Adrenal gland (tissue), 9 donors: ENCODE measurements at regions not wholly inside any gene's neighbourhood (a gene's known extent, or its start where the extent isn't known, plus 50 kb on each side); places are given as distances from the start of the nearest gene placed in this dataset.

Experiments
- DNase-seq, 7 donors: peaks; one replicate each; pipeline ENCODE4 v3.0.0-alpha.2; 2019 to 2020
- H3K27ac ChIP-seq, 5 donors: fragments of 200-600 bp; sonication (generic) in 4 of 5; 1 replicate in 3 of 5; 2 replicates in 2 of 5; pipeline versions ENCODE4 v1.5.1 to v1.8.0; 2016 to 2020; ENCODE audit warnings: mild to moderate bottlenecking in 1 of 5
- H3K27me3 ChIP-seq: fragments of 200-600 bp; 2 replicates; pipeline ENCODE4 v1.8.0; 2021
- H3K36me3 ChIP-seq, 2 donors: fragments of 200-600 bp; replicated peaks in 1 of 2; 1 replicate in 1 of 2; 2 replicates in 1 of 2; pipeline versions ENCODE4 v1.5.1 to v1.8.0; 2018 to 2022
- H3K4me1 ChIP-seq, 2 donors: fragments of 200-600 bp; replicated peaks in 1 of 2; 1 replicate in 1 of 2; 2 replicates in 1 of 2; pipeline versions ENCODE4 v1.5.1 to v1.8.0; 2018 to 2021
- H3K4me3 ChIP-seq, 4 donors: fragments of 200-600 bp; sonication (generic) in 3 of 4; one replicate each; pipeline ENCODE4 v1.5.1; 2016 to 2018
- H3K9me3 ChIP-seq, 3 donors: fragments of 200-600 bp; sonication (generic) in 1 of 3; replicated peaks in 1 of 3; 1 replicate in 2 of 3; 2 replicates in 1 of 3; pipeline versions ENCODE4 v1.5.1 to v1.8.0; 2016 to 2021
- CTCF ChIP-seq, 6 experiments: fragments of 450-650 bp in 4 of 6; fragments of 200-600 bp in 2 of 6; sonication (generic) in 1 of 6; IDR thresholded peaks; 1 replicate in 5 of 6; 2 replicates in 1 of 6; pipeline versions ENCODE4 v1.5.1 to v1.8.0; 2016 to 2021; ENCODE audit warnings: antibody characterized with exemption in 6 of 6, mild to moderate bottlenecking in 2 of 6, moderate library complexity in 1 of 6
- POLR2A ChIP-seq, 2 donors: fragments of 450-650 bp; IDR thresholded peaks; one replicate each; pipeline ENCODE4 v1.6.1; 2017; ENCODE audit warnings: antibody characterized with exemption in 2 of 2, mild to moderate bottlenecking in 2 of 2, moderate library complexity in 1 of 2
- whole genome bisulfite sequencing, 4 donors: extraction: QIAGEN DNeasy Blood & Tissue Kit in 2 of 4; methylation state at CpG; one replicate each; pipeline versions ENCODE4 v1.1.5 to v1.1.7; 2013 to 2017; 5-methylcytosine and 5-hydroxymethylcytosine counted together
- intact Hi-C, 2 donors: fragments of 100-400 bp; cut with DNase I; formaldehyde crosslinking; loops; one replicate each; pipeline versions ENCODE4 v1.14.1 to v1.15.0; 2022 to 2023
- donor health status: healthy with polysubstance abuse.
- donor health status: Bipolar disorder and iron deficiency.
- donor health status: DM: yes; HTN: yes; CAD: no.
- donor health status: DM: no; HTN: no; CAD: no.
- donor health status: DM: no; HTN: no; CAD: no.

GRCh38 chr10:81569488-81569887 is 305.5 kb upstream of the NRG3 start:
- WGBS, 4 donors, result 82 to 90% (median 85%) methylated on average over 2 to 5 of the region's 5 CpGs
- intact Hi-C loops, result no loop called here
- Histone ChIP-seq H3K4me1 (no peaks in the 10 kb centered on the region), H3K9me3 (no peaks in the 10 kb centered on the region), H3K4me3 (no peak overlapping the region), H3K36me3 (no peaks in the 10 kb centered on the region), H3K27me3 (no peaks in the 10 kb centered on the region), H3K27ac (no peak overlapping the region)
- no peak for DNase-seq
- no peak for TF ChIP-seq POLR2A (IDR thresholded peaks at IDR 0.05)
- TF ChIP-seq CTCF (IDR thresholded peaks at IDR 0.05), result no peak

- Histone ChIP-seq H3K9me3 (no peaks in the 10 kb centered on the region), H3K27ac (no peak overlapping the region), H3K27me3 (no peaks in the 10 kb centered on the region), H3K4me1 (no peaks in the 10 kb centered on the region), H3K4me3 (no peak overlapping the region), H3K36me3 (no peaks in the 10 kb centered on the region)
- 92 to 94% methylated on average over 3 of the region's 3 CpGs; no CpG with 5 or more reads in 2 of the 4 donors for WGBS, 4 donors
- no peak for DNase-seq
- intact Hi-C loops, result no loop called here
- TF ChIP-seq POLR2A (IDR thresholded peaks at IDR 0.05) (no peak), CTCF (IDR thresholded peaks at IDR 0.05) (no peak)
Observed at GRCh38 chr10:81570349-81570748, 304.6 kb upstream of the NRG3 start.

- no peaks in the 10 kb centered on the region for H3K36me3 ChIP-seq
- H3K4me1 ChIP-seq, result no peaks in the 10 kb centered on the region
- H3K27me3 ChIP-seq, result no peaks in the 10 kb centered on the region
- no peaks in the 10 kb centered on the region for H3K9me3 ChIP-seq
- TF ChIP-seq POLR2A (IDR thresholded peaks at IDR 0.05), result no peak
- TF ChIP-seq CTCF (IDR thresholded peaks at IDR 0.05), result no peak
- no peak for DNase-seq
- intact Hi-C loops, result no loop called here
- no peak overlapping the region for H3K4me3 ChIP-seq
- 85 to 89% (median 88%) methylated on average over 9 to 21 of the region's 21 CpGs for WGBS, 4 donors
- no peak overlapping the region for H3K27ac ChIP-seq
Observed at GRCh38 chr10:81570878-81571794, 303.9 kb upstream of the NRG3 start.

- Histone ChIP-seq H3K4me1 (no peaks in the 10 kb centered on the region), H3K9me3 (no peaks in the 10 kb centered on the region), H3K4me3 (no peak overlapping the region), H3K27me3 (no peaks in the 10 kb centered on the region), H3K27ac (no peak overlapping the region), H3K36me3 (no peaks in the 10 kb centered on the region)
- no peak for TF ChIP-seq CTCF (IDR thresholded peaks at IDR 0.05)
- no peak for TF ChIP-seq POLR2A (IDR thresholded peaks at IDR 0.05)
- intact Hi-C loops, result no loop called here
- DNase-seq, result no peak
- 59 to 72% (median 67%) methylated on average over 3 of the region's 3 CpGs for WGBS, 4 donors
Observed at GRCh38 chr10:81575036-81575435, 300.0 kb upstream of the NRG3 start.
